SK-N-SH treated with all-trans-retinoic acid at 6 μM for 48 hours (cell line): ENCODE measurements at regions not wholly inside any gene's neighbourhood (a gene's known extent, or its start where the extent isn't known, plus 50 kb on each side); places are given as distances from the start of the nearest gene placed in this dataset.

ENCODE experiments used
- ATAC-seq: fragments of 200-7000 bp; cut with Tn5 transposase; 3 replicates; pipeline ENCODE4 v1.9.1; 2020; ENCODE audit warnings: mild to moderate bottlenecking, moderate library complexity
- ARNTL ChIP-seq: fragments of 450-650 bp; formaldehyde crosslinking; IDR thresholded peaks from 2 replicates; pipeline ENCODE4 v1.5.0; 2020; ENCODE audit warnings: low read depth, mild to moderate bottlenecking, moderate library complexity, borderline replicate concordance
- BACH2 ChIP-seq: fragments of 250-450 bp; sonication (Bioruptor Pico); IDR thresholded peaks from 2 replicates; pipeline ENCODE4 v1.9.0; 2021; ENCODE audit warnings: mild to moderate bottlenecking, borderline replicate concordance
- CSDC2 ChIP-seq: fragments of 250-450 bp; sonication (Bioruptor Pico); IDR thresholded peaks from 2 replicates; pipeline ENCODE4 v1.5.0; 2020; ENCODE audit warnings: mild to moderate bottlenecking, moderate library complexity
- GLIS3 ChIP-seq: fragments of 250-450 bp; sonication (Bioruptor Pico); IDR thresholded peaks from 2 replicates; pipeline ENCODE4 v1.5.0; 2020; ENCODE audit warnings: mild to moderate bottlenecking, moderate library complexity
- ISL1 ChIP-seq: fragments of 250-450 bp; sonication (Bioruptor Pico); IDR thresholded peaks from 2 replicates; pipeline ENCODE4 v2.1.2; 2022; ENCODE audit warnings: mild to moderate bottlenecking, moderate library complexity
- OSR1 ChIP-seq: fragments of 250-450 bp; sonication (Bioruptor Pico); IDR thresholded peaks from 2 replicates; pipeline ENCODE4 v1.8.0; 2022; ENCODE audit warnings: moderate library complexity, mild to moderate bottlenecking, inconsistent platforms
- PPARA ChIP-seq: fragments of 250-450 bp; sonication (Bioruptor Pico); IDR thresholded peaks from 2 replicates; pipeline ENCODE4 v1.5.0; 2020; ENCODE audit warnings: mild to moderate bottlenecking, borderline replicate concordance
- RARB ChIP-seq: fragments of 250-450 bp; sonication (Bioruptor Pico); IDR thresholded peaks from 2 replicates; pipeline ENCODE4 v1.8.0; 2021; ENCODE audit warnings: mild to moderate bottlenecking, moderate library complexity
- SNAI2 ChIP-seq: fragments of 250-450 bp; sonication (Bioruptor Pico); IDR thresholded peaks from 2 replicates; pipeline ENCODE4 v1.5.0; 2020; ENCODE audit warnings: mild to moderate bottlenecking, moderate library complexity
- TOX ChIP-seq: fragments of 250-450 bp; sonication (Bioruptor Pico); IDR thresholded peaks from 2 replicates; pipeline ENCODE4 v1.8.0; 2021; ENCODE audit warnings: mild to moderate bottlenecking, moderate library complexity, borderline replicate concordance
- ZC3H10 ChIP-seq: fragments of 250-450 bp; sonication (Bioruptor Pico); IDR thresholded peaks from 2 replicates; pipeline ENCODE4 v1.5.1; 2021; ENCODE audit warnings: mild to moderate bottlenecking, moderate library complexity
- ZFP3 ChIP-seq: fragments of 250-450 bp; sonication (Bioruptor Pico); IDR thresholded peaks from 2 replicates; pipeline ENCODE4 v1.5.0; 2020; ENCODE audit warnings: mild to moderate bottlenecking, moderate library complexity
- ZFP30 ChIP-seq: fragments of 450-650 bp; formaldehyde crosslinking; IDR thresholded peaks from 2 replicates; pipeline ENCODE4 v1.5.0; 2022; ENCODE audit warnings: mild to moderate bottlenecking, moderate library complexity
- ZNF565 ChIP-seq: fragments of 450-650 bp; formaldehyde crosslinking; conservative IDR thresholded peaks from 2 replicates; pipeline ENCODE4 v1.5.0; 2020; ENCODE audit warnings: low read depth, mild to moderate bottlenecking, moderate library complexity
- ZNF70 ChIP-seq: fragments of 450-650 bp; formaldehyde crosslinking; IDR thresholded peaks from 2 replicates; pipeline ENCODE4 v1.5.0; 2020; ENCODE audit warnings: mild to moderate bottlenecking, moderate library complexity
- TF ChIP-seq, protein P1 (sequence below): fragments of 250-450 bp; sonication (Bioruptor Pico); IDR thresholded peaks from 2 replicates; pipeline ENCODE4 v1.5.1; 2020; ENCODE audit warnings: low read depth, mild to moderate bottlenecking, moderate library complexity
- TF ChIP-seq, protein P2 (sequence below): fragments of 250-450 bp; sonication (Bioruptor Pico); IDR thresholded peaks from 2 replicates; pipeline ENCODE4 v1.5.0; 2020; ENCODE audit warnings: mild to moderate bottlenecking, moderate library complexity
- TF ChIP-seq, protein P3 (sequence below): fragments of 250-450 bp; sonication (Bioruptor Pico); IDR thresholded peaks from 2 replicates; pipeline ENCODE4 v1.8.0; 2021; ENCODE audit warnings: low read depth, mild to moderate bottlenecking, moderate library complexity, borderline replicate concordance
- TF ChIP-seq, protein P4 (sequence below): fragments of 250-450 bp; sonication (Bioruptor Pico); IDR thresholded peaks from 2 replicates; pipeline ENCODE4 v1.5.1; 2021; ENCODE audit warnings: mild to moderate bottlenecking, moderate library complexity

DNA sequence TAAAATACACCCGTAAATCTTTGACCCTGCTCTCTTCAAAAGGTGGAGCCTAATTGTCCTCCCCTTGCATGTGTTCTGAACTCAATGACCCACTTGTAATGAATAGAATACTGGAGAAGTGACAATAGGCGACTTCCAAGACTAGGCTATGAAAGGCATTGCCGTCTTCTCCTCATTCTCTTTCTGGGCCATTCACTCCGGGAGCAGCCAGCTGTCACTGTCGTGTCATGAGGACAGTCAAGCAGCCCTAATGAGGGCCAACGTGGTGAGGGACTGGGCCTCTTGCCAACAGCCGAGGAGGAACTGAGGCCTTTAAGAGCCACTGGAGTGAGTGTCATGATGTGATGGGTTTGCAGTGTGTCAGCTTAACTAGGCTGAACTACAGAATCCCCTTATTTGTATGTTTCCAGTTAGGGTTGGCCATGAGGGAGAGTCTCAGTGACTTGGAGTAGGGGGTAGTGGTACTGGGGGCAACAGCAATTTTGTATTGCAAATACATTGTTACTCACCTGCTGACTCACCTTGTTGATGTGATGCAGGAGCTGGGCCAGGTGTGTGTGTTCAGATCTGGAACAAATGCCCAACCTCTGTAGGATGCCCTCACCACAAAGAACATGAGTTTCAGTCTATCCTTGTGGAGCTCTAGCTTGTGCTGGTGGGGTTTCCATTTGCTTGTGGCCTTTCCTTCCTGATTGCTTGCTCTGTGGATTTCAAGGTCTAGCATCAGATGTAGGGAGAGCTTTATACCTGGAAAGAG, 188.5 kb upstream of the PROK2 start:
- no peak for ATAC-seq
- TF ChIP-seq, protein P1, sequence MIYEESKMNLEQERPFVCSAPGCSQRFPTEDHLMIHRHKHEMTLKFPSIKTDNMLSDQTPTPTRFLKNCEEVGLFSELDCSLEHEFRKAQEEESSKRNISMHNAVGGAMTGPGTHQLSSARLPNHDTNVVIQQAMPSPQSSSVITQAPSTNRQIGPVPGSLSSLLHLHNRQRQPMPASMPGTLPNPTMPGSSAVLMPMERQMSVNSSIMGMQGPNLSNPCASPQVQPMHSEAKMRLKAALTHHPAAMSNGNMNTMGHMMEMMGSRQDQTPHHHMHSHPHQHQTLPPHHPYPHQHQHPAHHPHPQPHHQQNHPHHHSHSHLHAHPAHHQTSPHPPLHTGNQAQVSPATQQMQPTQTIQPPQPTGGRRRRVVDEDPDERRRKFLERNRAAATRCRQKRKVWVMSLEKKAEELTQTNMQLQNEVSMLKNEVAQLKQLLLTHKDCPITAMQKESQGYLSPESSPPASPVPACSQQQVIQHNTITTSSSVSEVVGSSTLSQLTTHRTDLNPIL (CRISPR knock-in tag): no peak
- TF ChIP-seq PPARA (CRISPR knock-in tag): no peak
- no peak for TF ChIP-seq SNAI2 (CRISPR knock-in tag)
- TF ChIP-seq, protein P2, sequence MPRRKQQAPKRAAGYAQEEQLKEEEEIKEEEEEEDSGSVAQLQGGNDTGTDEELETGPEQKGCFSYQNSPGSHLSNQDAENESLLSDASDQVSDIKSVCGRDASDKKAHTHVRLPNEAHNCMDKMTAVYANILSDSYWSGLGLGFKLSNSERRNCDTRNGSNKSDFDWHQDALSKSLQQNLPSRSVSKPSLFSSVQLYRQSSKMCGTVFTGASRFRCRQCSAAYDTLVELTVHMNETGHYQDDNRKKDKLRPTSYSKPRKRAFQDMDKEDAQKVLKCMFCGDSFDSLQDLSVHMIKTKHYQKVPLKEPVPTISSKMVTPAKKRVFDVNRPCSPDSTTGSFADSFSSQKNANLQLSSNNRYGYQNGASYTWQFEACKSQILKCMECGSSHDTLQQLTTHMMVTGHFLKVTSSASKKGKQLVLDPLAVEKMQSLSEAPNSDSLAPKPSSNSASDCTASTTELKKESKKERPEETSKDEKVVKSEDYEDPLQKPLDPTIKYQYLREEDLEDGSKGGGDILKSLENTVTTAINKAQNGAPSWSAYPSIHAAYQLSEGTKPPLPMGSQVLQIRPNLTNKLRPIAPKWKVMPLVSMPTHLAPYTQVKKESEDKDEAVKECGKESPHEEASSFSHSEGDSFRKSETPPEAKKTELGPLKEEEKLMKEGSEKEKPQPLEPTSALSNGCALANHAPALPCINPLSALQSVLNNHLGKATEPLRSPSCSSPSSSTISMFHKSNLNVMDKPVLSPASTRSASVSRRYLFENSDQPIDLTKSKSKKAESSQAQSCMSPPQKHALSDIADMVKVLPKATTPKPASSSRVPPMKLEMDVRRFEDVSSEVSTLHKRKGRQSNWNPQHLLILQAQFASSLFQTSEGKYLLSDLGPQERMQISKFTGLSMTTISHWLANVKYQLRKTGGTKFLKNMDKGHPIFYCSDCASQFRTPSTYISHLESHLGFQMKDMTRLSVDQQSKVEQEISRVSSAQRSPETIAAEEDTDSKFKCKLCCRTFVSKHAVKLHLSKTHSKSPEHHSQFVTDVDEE: no peak
- no peak for TF ChIP-seq ARNTL
- TF ChIP-seq ISL1: no peak
- no peak for TF ChIP-seq GLIS3 (CRISPR knock-in tag)
- TF ChIP-seq, protein P3, sequence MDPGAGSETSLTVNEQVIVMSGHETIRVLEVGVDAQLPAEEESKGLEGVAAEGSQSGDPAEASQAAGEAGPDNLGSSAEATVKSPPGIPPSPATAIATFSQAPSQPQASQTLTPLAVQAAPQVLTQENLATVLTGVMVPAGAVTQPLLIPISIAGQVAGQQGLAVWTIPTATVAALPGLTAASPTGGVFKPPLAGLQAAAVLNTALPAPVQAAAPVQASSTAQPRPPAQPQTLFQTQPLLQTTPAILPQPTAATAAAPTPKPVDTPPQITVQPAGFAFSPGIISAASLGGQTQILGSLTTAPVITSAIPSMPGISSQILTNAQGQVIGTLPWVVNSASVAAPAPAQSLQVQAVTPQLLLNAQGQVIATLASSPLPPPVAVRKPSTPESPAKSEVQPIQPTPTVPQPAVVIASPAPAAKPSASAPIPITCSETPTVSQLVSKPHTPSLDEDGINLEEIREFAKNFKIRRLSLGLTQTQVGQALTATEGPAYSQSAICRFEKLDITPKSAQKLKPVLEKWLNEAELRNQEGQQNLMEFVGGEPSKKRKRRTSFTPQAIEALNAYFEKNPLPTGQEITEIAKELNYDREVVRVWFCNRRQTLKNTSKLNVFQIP (CRISPR knock-in tag): no peak
- no peak for TF ChIP-seq OSR1 (CRISPR knock-in tag)

DNA sequence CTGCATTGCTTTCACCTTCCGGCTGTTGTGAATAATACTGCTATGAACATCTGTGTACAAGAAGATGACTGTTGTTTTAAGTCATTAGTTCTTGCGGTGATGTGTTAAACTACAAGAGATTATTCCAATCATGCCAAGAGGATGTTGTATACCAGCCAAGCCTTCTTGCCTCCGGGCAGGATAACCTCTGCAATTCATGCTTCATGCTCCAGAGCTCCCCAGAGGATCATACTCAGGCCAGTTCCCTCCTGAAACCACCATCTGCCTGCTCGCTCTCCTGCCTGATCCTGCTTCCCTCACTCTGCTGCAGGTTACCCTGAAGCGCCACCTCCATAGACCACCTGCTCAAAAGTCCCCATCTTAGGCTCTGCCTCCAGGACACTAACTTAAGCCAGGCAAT, 187.1 kb upstream of the PROK2 start:
- TF ChIP-seq SNAI2 (CRISPR knock-in tag): no peak
- no peak for TF ChIP-seq ARNTL
- no peak for TF ChIP-seq ZNF70 (CRISPR knock-in tag)
- TF ChIP-seq RARB (CRISPR knock-in tag): no peak
- no peak for TF ChIP-seq ZFP30 (CRISPR knock-in tag)
- TF ChIP-seq CSDC2 (CRISPR knock-in tag): no peak
- no peak for TF ChIP-seq OSR1 (CRISPR knock-in tag)
- TF ChIP-seq ISL1: no peak
- TF ChIP-seq, protein P2: no peak
- no peak for TF ChIP-seq PPARA (CRISPR knock-in tag)
- TF ChIP-seq, protein P4, sequence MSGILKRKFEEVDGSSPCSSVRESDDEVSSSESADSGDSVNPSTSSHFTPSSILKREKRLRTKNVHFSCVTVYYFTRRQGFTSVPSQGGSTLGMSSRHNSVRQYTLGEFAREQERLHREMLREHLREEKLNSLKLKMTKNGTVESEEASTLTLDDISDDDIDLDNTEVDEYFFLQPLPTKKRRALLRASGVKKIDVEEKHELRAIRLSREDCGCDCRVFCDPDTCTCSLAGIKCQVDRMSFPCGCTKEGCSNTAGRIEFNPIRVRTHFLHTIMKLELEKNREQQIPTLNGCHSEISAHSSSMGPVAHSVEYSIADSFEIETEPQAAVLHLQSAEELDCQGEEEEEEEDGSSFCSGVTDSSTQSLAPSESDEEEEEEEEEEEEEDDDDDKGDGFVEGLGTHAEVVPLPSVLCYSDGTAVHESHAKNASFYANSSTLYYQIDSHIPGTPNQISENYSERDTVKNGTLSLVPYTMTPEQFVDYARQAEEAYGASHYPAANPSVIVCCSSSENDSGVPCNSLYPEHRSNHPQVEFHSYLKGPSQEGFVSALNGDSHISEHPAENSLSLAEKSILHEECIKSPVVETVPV: no peak
- TF ChIP-seq, protein P1 (CRISPR knock-in tag): no peak
- no peak for TF ChIP-seq ZNF565 (CRISPR knock-in tag)
- TF ChIP-seq ZC3H10 (CRISPR knock-in tag): no peak
- no peak for ATAC-seq

DNA sequence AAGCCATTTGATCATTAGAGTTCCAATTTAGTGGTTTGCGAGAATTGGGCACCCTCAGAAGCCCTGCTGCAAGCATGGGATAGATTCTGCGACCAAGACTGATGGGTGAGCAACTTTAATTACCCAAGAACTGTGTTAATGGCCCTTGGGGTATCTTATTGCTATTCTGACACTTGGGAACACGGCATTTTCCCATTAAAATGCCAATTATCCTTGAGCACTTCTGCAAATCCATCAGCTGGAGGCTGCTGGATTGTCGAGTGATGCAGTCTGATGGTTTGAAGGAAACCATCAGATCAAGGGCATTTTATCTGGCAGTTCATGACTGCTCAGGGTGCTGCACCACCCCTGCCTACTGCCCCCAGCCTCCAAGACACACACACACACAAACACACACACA, 183.6 kb upstream of the PROK2 start:
- ATAC-seq: no peak
- TF ChIP-seq TOX (CRISPR knock-in tag) (no peak), ARNTL (no peak), ZFP3 (CRISPR knock-in tag) (no peak), ISL1 (no peak), SNAI2 (CRISPR knock-in tag) (no peak), BACH2 (no peak), ZNF565 (CRISPR knock-in tag) (no peak), GLIS3 (CRISPR knock-in tag) (no peak), OSR1 (CRISPR knock-in tag) (no peak)
